8988T (cell line): ENCODE measurements at regions not wholly inside any gene's neighbourhood (a gene's known extent, or its start where the extent isn't known, plus 50 kb on each side); places are given as distances from the start of the nearest gene placed in this dataset.

Source experiments
- DNase-seq: peaks from one replicate; pipeline ENCODE4 v3.0.0; 2011

DNA sequence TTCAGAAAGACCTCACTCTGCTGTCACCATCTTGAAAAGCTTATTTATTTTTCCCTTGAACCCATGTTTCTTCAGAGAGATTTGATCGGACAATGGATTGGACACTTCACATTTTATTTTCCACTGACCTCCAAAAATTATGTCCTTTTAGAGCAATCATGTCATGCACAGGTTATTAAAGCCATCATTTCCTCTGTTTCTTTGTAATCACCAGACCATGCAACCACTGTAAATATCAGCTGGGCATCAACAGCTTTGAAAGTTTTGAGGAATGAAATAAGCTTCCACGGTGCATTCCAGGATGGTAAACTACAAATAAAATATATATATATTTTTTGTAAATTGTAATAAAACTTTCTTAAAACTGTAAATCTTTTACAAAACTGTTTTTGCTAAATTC lies 144.1 kb upstream of the ADAMTS5 start:
- no peak for DNase-seq

DNA sequence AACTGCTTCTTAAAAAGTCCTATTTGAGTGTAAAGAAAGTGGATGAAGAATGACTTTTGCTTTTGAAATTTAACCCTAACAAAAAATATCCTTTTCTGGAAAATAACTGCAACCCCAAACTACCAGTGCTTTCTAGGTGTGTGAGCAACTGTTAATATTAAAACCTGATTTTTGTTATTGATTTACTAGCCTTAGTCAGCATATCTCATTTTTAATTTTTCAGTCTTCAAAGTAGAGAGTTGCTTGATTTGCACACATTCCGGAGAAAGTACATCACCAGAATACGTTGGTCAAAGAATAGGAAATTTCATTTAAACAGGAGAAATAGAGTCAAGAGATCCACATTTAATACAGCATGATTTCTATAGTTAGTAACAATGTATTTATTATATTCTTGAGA lies 141.8 kb upstream of the ADAMTS5 start:
- DNase-seq = no peak

DNA sequence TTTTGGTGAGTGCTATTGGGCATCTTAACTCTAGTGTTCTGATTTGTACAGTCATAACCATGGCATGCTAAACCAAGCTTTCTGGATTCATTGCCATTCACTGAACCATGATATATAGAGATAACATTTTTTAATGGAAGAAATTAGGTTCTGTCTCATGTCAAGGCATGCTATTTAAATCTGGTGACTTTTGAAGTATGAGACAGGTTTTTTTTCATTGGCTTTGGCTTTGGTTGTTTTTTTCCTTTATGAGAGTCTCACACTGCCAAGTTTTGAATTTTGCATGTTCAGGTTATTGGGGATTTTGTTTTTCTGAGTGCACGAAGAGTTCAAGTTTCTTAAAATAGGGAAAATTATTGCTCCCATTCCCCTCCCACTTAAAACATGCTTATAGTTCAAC lies 141.3 kb upstream of the ADAMTS5 start:
- no peak for DNase-seq

DNA sequence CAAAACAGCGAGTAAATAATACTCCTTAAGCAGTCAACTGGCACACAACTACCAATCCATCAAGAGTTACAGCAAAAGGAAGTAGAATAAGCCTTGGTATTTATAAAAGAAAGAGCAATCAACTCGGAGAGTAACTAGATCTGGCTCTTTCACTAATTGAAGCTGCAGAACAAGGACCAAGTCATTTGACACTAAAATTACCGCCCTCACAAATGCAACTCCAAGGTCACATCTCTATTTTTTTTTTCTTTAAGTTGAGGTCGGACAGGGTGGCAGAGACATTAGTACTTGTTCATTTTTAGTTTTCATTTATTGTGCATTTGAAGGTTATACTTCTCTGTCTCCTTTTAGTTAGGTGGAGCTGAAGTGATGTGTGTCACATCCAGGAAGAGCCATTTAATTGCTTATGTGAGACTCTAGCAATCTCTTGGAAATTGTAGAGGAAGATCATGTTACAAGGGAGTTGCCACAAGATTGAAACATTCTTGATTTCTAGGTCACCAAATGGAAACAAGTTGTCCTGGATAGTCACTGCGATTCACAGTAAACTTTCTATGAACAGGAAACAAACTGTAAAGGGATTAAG lies 138.1 kb upstream of the ADAMTS5 start:
- no peak for DNase-seq

DNA sequence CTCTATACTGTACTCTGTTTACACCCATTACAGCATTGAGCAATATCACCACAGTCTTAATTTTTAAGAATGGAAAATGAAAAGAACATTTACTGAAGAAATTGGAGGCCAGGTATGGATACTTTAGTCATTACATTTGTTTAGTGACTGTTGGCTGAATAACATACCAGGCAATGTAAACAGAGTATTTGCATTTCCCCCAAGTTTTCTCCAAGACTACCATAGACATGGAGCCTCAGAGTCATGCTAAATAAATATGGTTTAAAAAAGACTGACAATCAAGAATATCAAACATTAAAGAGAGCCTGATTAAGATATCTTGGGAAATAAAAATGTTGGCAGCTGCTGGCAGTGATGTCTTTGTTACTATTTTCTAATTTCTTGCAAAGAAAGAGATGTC lies 136.9 kb upstream of the ADAMTS5 start:
- DNase-seq = no peak

DNA sequence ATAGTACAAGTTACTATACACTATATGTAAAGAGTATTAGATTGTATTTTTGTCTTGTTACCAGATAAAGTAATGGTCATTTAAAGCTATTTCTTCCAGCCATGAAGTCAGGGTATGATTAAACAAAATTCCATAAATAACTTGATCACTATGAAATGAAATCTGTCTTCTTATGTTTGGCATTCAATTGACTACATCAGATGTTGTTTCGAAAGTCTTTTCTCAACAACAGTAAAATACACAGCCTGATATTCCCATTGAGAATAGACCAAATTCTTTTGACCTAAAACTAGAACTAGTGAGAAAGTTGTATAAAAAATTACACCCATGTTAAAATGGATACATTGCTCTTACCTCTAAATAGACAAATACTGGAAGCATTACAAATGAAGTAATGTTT lies 134.6 kb upstream of the ADAMTS5 start:
- no peak for DNase-seq

DNA sequence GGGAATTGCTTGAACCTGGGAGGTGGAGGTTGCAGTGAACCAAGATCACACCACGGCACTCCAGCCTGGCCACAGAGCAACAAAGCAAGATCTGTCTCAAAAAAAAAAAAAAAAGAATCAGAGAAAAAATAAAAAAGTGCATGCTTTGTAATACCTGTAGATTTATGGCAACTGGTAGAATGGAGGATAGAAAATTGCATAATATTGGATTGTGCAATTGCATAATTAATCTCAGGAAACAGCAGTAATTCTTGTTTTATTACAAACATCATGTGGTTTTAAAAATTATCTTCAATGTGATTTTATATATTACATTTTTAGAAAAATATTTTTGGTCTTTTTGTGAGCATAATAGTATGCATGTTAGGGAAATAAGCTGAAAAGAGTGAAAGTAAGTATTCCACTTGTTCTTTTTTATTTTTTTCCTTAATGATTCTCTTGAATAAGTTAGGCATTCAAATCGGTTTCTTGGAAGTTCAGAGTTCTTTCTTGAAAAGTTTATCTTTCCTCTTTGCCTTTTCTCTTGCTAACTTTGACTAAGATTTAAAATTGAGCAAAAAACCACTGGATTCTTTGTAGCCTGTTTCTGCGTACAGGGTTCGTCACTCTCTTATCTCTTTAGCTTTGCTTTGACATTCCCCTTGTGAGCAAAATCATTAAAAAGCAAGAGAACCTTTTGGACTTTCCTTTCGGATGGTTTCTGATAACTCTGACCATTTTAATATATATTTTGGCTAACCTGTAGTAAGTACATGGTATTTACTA lies 127.5 kb upstream of the ADAMTS5 start:
- no peak for DNase-seq

DNA sequence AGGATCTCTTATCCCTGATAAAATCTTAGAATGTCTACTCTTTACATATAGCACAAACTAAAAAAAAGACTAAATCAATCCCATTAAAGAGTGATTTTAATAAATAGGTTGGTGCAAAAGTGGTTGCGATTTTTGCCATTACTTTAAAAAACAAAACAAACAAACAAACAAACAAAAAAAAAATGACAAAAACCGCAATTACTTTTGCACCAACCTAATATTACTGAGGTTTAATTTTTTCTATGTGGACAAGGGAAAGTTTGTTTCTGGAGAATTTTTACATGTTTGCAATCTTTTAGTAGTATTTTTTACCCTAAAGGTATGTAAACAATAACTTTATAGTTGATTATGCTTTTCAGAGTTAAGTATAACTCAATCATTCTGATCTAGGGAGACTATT lies 119.7 kb upstream of the ADAMTS5 start:
- DNase-seq = no peak

DNA sequence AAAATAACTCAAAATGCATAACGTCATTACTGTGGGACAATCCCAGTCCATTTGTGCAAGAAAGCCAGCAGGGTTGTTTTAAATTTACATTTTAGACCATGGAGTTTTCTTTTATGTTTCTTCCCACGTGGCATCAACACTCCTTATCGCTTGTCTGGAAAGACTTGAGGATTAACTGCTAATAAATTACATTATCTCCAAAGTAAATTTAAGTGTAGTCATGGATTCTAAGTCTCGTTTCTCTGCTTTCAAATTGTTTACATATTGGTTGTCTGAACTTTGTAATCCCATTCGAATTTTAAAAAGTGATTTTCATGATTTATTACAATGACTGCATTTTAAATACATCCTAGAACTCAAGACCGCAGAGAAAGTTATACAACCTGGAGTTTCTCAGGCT lies 119.3 kb upstream of the ADAMTS5 start:
- no peak for DNase-seq

DNA sequence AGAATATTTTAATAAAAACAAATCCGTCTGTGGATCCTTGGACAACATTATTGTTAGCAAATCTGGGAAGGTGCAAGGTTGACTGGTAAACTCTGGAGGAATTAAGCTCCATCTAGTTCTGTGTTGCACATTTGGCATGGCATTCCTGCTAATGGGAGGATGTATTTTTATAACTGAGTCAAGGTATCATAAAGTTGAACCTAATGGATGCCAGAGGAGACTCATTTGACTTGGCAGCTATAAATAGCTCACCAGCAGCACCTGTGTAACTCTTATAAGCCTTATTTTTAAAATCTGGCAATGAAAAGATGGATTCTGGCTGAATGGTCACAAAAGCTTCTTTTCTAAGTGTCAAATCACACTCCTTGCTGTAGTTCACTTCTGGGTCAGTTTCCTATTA lies 118.5 kb upstream of the ADAMTS5 start:
- DNase-seq = no peak

DNA sequence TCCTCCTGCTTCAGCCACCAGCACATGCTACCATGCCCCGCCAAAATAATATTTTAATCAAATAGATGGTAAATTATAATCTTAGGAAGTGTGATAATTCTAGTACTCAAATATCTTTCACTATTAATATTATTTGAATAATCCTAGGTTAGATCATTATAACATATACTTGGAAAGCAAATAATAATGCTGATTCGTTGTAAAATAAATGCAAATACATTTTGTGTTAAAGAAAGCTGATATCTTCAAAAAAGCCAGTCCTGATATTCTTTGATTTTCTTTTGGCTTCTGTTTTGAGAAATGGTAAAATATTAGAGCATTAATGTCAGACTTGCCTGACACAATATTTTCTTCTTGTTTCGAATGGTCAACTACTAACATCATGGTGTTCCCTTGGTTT lies 116.3 kb upstream of the ADAMTS5 start:
- no peak for DNase-seq

DNA sequence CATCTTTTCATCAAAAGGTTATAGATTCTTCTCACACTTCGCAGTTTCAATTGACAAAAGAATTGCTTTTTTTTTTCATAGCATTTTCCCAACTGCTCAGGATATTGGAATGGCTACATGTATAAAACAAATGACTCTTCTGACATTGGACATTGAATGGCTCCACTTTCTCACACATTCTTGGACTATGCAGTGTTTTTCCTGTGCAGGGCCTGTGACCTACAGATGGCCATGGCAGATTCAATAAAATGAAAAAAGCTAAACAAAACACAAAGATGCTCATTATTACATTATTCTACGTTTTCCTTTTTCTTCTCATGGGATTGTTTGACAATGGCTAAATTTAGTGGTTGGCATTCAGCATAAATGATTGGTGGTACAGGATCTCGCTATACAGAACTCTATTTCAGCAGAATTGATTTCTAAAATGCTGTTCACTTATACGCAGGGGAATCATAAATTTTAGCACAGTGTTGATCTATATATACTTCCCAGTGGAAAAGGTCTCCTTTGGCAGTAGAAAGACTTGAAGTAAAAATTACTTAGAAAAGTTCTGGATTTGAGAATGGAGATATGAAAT lies 115.6 kb upstream of the ADAMTS5 start:
- DNase-seq = no peak

DNA sequence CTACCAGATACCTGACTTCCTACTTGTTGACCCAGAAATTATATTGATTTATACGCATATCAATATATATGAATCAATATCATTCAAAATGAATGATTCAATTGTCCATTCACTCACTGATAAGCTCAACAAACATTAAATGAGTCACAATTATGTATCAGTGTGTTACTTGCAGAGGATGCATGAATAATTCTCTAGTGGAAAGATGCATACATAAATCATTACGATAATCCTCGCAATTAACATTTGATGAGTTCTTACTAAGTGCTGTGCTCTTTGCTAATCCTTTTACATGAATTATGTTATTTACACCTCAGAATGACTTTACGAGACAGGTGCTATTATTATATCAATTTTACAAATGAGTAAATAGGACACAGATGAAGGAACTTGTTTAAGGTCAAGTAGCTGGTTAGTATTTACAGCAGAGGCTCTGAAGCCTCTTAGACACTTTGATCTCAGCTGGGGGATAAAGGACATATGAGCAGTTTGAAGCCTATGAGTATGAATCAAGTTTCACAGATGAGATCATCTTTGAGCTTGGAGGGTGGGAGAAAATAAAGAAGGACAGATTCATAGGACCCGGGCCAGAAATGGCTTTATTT lies 112.8 kb upstream of the ADAMTS5 start:
- no peak for DNase-seq

DNA sequence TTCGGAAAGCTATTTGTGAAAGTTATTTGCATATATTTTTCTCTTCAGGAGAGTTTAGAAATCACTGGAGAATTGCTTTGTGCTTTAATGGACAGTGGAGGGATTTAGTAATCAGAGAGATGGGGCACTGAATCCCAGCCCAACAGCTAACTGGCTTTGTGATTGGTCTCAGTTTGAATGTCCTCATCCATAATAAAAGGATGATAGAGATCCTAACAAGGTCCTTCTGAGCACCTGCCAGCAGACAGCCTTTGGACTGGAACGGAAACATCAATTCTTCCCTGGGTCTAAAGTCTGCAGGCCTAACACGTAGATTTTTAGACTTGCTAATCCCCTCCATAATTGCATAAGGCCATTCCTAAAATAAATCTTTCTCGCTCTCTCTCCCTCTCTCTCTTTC lies 112.0 kb upstream of the ADAMTS5 start:
- DNase-seq = no peak

DNA sequence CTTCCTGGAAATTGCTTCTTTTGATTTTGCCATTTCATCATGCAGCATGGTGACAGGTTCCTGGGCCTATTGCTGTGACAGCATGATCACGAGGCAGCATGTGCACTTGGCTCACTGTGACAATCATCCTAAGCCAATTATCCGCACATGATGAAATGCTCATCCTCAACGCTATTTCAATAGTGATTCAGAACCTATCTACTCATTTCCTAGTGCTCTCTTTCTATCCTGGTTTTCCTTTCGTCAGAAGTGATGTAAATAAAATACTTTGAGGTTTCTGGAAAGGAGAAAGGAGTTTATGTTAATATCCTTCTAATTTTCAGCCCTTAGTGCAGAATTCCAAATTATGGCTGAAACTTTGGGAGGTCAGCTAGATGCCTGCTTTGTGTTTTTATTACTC lies 110.6 kb upstream of the ADAMTS5 start:
- DNase-seq = no peak

DNA sequence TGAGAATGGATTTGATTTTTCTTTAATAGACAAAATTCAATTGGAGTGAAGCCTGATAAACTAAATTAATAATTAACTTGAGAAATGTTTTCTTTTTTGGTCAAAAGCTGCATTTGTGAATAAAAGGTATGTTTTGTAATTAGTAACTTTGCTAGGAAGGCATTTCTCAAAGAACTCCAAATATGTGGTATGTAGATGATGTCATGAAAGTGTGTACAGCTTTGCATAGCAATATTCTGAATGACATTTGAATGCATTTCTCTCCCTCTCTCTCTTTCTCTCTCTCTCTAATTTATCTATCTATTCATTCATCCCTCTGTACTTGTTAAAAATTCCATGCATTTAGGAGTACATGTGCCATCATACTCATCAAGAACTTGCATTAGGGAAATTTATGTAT lies 109.1 kb upstream of the ADAMTS5 start:
- no peak for DNase-seq

DNA sequence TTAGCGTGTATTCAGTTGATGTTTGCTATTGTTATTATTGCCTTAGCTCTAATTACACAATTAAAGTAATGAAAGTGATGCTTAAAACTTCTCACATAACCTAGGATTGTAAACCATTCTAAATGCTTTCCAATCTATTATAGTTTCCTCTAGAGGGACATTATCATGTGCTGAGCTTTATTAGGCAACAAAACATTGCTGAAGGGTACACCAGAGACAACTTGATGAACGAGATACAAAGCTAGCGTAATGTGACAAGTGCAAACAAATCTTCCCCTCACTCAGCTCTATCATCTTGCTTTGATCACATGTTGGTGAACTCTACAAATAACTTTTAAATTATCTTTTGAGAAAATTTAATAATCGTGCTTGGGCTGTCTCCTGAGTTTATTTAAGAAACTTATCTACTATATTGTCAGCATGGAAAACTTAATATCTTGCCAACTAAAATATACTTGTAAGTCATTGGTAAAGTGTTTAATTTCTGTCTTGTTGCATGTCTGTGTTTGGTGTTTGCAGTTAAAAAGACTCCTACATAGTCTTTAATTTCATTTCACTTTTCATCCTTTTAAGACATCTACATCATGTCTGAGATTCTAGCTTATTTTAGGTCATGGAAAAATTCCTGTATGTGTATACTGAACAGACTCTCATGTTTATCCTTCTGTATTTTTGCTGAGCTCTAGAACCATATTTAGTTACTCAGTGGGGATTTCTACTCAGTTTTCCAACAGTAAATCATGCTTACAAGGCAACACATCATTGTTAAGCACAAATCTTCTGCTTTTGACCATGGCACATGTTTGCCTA lies 104.2 kb upstream of the ADAMTS5 start:
- DNase-seq = no peak

DNA sequence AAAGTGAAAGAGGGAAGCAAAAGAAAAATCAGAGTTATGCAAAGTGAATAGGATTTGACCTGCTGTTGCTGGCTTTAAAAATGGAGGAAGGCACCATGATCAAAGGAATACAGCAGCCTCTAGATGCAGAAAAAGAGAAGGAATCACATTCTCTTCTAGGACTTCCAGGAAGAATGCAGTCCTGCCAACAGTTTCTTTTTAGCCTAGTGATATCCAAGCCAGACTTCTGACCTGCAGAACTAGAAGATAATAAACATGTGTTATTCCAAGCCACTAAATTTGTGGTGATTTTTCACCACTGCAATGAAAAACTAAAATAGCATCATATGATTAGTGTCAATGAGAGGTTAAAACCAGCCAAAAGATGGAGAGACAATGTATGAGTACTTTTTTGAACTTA lies 101.9 kb upstream of the ADAMTS5 start:
- no peak for DNase-seq

DNA sequence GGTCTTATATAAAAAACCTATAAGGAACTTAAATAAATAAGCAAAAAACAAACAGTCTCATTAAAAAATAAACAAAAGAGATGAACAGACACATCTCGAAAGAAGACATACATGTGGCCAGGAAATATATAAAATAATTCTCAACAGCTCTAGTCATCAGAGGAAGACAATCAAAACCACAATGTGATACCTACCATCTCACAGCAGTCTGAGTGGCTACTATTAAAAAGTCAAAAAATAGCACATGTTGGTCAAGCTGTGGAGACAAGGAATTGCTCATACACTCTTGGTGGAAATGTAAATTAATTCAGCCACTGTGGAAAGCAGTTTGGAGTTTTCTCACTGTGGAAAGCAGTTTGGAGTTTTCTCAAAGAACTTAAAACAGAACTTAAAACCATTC lies 100.3 kb upstream of the ADAMTS5 start:
- DNase-seq = no peak

DNA sequence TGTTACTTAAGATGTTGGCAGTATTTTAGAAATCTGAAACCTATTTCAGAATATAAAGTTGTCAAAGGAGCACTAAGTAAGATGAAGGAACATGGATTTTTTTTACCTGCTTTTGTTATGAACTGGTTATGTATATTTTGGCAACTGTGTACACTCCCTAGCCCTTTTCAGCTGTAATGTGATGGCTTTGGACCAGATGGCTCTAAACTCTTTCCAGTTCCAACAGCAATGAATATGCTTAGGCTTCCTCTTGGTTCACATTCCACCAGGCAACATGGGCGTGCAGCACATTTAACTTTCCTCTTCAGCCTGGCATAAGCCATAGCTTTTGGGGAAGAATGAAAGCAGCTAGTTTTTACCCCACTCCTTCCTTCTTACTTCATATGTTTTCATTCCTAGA lies 95.6 kb upstream of the ADAMTS5 start:
- DNase-seq = no peak

DNA sequence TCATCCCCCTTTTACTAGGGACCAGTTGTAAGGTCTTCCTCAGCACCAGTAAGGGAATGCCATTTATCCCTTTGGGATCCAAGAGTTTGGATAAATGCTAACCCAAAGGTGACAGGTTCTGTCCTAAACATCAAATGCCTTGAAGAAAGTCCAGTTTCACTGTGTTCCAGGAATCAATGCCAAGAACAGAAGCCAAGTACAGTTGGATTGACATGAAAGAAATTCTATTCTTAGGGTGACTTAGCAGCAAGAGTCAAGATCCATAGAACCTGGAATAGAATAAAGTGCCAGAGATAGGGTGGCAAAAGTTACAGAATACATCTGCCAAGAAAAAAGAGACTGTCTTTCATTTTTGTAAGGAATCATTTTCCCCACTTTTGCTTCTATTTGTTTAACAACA lies 94.9 kb upstream of the ADAMTS5 start:
- DNase-seq = no peak

DNA sequence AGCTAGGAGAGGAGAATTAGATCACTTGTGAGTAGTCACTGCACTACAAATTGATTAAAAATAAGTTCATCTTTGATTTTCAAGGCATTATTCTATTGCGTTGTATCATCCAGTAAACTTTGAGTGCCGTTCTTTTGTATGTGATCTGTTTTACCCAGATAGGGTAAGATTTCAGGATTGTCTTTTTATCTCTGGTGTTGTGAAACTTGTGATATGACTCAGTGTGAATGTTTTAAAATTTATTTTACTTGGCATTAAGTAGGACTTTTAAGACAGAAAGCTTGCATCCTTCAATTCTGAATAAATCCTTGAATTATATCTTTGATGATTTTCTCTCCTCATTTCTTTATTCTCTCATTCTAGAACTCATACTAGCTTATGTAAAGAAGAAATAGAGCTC lies 93.3 kb upstream of the ADAMTS5 start:
- no peak for DNase-seq
